ENCODE measurements at regions not wholly inside any gene's neighbourhood (a gene's known extent, or its start where the extent isn't known, plus 50 kb on each side); places are given as distances from the start of the nearest gene placed in this dataset.

DNA sequence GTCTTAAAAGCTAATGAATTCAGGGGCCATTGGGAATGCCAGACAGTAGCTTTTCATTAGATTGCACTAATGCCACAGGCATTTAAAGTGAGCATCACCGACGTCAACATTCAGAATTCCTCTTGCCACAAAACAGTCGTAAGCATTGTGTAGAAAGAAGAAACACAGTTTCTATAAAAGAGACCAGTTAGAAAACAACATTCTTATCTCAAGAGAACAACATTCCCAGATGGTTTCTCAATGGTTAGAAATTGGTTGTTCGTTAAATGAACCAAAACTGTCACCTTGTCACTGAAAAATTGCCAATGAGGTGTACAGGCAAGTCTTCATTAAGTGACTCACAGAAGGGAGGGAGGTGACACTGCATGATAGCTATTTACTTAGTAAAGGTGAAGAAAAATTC lies 401.6 kb upstream of the PRR16 start:
- Histone ChIP-seq H3K27me3 (ENCODE audit: insufficient read depth, low read length) (no peaks in the 10 kb centered on the region), H3K9me3 (ENCODE audit: low read depth, low read length) (no peaks in the 10 kb centered on the region), H3K79me2 (ENCODE audit: insufficient read depth, low read length) (no peaks in the 10 kb centered on the region), H4K20me1 (ENCODE audit: insufficient read depth, low read length) (no peaks in the 10 kb centered on the region), H3K4me3 (ENCODE audit: insufficient read depth, low read length) (no peak overlapping the region), H3K36me3 (ENCODE audit: insufficient read depth, low read length) (no peaks in the 10 kb centered on the region), H3K27ac (ENCODE audit: low read depth, low read length) (no peak overlapping the region), H2AFZ (ENCODE audit: low read length) (peak overlapping the region; percentile 20), H3K4me2 (ENCODE audit: insufficient read depth, low read length) (no peak overlapping the region), H3K4me1 (ENCODE audit: insufficient read depth, low read length) (no peaks in the 10 kb centered on the region)
- no peak for DNase-seq (ENCODE audit: insufficient read length, low spot score, missing footprints)
- TF ChIP-seq, protein P1, sequence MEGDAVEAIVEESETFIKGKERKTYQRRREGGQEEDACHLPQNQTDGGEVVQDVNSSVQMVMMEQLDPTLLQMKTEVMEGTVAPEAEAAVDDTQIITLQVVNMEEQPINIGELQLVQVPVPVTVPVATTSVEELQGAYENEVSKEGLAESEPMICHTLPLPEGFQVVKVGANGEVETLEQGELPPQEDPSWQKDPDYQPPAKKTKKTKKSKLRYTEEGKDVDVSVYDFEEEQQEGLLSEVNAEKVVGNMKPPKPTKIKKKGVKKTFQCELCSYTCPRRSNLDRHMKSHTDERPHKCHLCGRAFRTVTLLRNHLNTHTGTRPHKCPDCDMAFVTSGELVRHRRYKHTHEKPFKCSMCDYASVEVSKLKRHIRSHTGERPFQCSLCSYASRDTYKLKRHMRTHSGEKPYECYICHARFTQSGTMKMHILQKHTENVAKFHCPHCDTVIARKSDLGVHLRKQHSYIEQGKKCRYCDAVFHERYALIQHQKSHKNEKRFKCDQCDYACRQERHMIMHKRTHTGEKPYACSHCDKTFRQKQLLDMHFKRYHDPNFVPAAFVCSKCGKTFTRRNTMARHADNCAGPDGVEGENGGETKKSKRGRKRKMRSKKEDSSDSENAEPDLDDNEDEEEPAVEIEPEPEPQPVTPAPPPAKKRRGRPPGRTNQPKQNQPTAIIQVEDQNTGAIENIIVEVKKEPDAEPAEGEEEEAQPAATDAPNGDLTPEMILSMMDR (IDR thresholded peaks at IDR 0.05; ENCODE audit: extremely low read depth, low read depth, low read length): no peak

DNA sequence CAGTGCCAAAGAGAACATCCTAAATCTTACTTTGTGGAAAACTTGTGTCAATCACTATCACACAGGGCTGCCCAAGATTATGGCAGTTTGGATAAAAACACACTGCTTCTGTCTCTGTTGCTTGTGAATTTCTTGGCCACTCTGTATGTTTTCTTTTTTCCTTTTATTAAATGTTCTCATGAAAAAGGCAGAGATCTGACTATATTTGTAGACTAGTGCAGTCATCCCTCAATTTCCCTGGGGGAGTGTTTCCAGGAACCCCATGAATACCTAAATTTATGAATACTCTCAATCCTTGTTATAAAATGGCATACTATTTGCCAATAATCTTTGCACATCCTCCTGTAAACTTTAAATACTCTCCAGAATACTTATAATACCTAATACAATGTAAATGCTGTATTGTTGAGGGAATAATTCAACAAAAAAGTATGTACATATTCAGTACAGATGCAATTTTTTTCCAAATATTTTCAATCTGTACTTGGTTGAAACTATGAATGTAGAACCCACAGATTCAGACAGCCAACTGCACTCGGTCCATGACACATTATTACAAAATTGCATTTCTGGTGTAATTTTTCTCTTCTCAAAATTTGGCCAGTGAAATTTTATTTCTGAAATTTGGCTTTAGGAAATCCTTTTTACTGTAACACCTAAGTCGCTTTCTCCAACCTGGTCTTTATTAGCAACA lies 391.9 kb upstream of the PRR16 start:
- Histone ChIP-seq H3K4me2 (ENCODE audit: insufficient read depth, low read length) (no peak overlapping the region), H4K20me1 (ENCODE audit: insufficient read depth, low read length) (no peaks in the 10 kb centered on the region), H3K79me2 (ENCODE audit: insufficient read depth, low read length) (no peaks in the 10 kb centered on the region), H2AFZ (ENCODE audit: low read length) (no peak overlapping the region), H3K27ac (ENCODE audit: low read depth, low read length) (no peak overlapping the region), H3K36me3 (ENCODE audit: insufficient read depth, low read length) (no peaks in the 10 kb centered on the region), H3K9me3 (ENCODE audit: low read depth, low read length) (no peaks in the 10 kb centered on the region), H3K4me3 (ENCODE audit: insufficient read depth, low read length) (no peak overlapping the region), H3K27me3 (ENCODE audit: insufficient read depth, low read length) (no peaks in the 10 kb centered on the region), H3K4me1 (ENCODE audit: insufficient read depth, low read length) (no peaks in the 10 kb centered on the region)
- no peak for DNase-seq (ENCODE audit: insufficient read length, low spot score, missing footprints)
- TF ChIP-seq, protein P1 (IDR thresholded peaks at IDR 0.05; ENCODE audit: extremely low read depth, low read depth, low read length): no peak

DNA sequence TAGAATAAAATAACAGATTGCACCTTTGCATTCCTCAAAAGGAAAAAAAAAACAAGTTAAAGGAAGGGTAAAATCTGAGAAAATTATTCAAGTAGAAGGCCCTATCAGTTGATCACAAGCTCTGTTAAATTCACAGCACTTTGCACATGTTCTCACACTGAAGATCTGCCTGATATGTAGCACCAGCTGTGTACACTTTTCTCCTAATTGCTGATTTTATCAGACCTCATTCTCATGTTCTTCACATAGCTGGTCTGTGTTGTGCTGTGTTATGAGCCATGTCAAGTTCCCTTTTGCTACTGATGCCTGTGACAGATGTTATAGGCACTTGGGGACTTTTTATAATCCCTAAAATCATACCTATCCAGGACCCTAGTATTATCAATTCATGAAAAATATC lies 390.4 kb upstream of the PRR16 start:
- no peaks in the 10 kb centered on the region for H3K79me2 ChIP-seq (ENCODE audit: insufficient read depth, low read length)
- H3K9me3 ChIP-seq (ENCODE audit: low read depth, low read length): no peaks in the 10 kb centered on the region
- no peaks in the 10 kb centered on the region for H4K20me1 ChIP-seq (ENCODE audit: insufficient read depth, low read length)
- no peak overlapping the region for H2AFZ ChIP-seq (ENCODE audit: low read length)
- no peak overlapping the region for H3K4me3 ChIP-seq (ENCODE audit: insufficient read depth, low read length)
- DNase-seq (ENCODE audit: insufficient read length, low spot score, missing footprints): no peak
- no peaks in the 10 kb centered on the region for H3K36me3 ChIP-seq (ENCODE audit: insufficient read depth, low read length)
- no peak overlapping the region for H3K4me2 ChIP-seq (ENCODE audit: insufficient read depth, low read length)
- no peak overlapping the region for H3K27ac ChIP-seq (ENCODE audit: low read depth, low read length)
- TF ChIP-seq, protein P1 (IDR thresholded peaks at IDR 0.05; ENCODE audit: extremely low read depth, low read depth, low read length): no peak
- H3K27me3 ChIP-seq (ENCODE audit: insufficient read depth, low read length): no peaks in the 10 kb centered on the region
- no peaks in the 10 kb centered on the region for H3K4me1 ChIP-seq (ENCODE audit: insufficient read depth, low read length)

DNA sequence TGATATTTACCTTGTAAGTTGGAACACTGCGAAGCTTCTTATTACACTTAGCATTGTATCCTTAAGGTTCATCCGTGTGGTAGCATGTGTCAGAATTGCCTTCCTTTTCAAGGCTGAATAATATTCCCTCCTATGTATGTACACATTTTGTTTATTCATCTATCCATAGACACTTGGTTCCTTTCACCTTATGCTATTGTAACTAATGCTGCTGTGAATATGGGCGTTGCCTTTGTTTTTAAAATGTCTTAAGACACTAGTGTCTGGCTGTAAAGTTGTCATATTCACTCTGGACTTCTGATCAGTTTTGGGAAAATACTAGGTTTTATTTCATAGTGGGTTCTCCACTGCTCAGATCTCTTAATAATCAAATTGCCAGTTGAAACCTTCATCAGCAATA lies 383.3 kb upstream of the PRR16 start:
- Histone ChIP-seq H3K27ac (ENCODE audit: low read depth, low read length) (no peak overlapping the region), H3K9me3 (ENCODE audit: low read depth, low read length) (no peaks in the 10 kb centered on the region), H3K27me3 (ENCODE audit: insufficient read depth, low read length) (no peaks in the 10 kb centered on the region), H3K4me1 (ENCODE audit: insufficient read depth, low read length) (no peaks in the 10 kb centered on the region), H3K36me3 (ENCODE audit: insufficient read depth, low read length) (no peaks in the 10 kb centered on the region), H3K79me2 (ENCODE audit: insufficient read depth, low read length) (no peaks in the 10 kb centered on the region), H4K20me1 (ENCODE audit: insufficient read depth, low read length) (no peaks in the 10 kb centered on the region), H3K4me2 (ENCODE audit: insufficient read depth, low read length) (no peak overlapping the region), H2AFZ (ENCODE audit: low read length) (no peak overlapping the region), H3K4me3 (ENCODE audit: insufficient read depth, low read length) (no peak overlapping the region)
- TF ChIP-seq, protein P1 (IDR thresholded peaks at IDR 0.05; ENCODE audit: extremely low read depth, low read depth, low read length): no peak
- DNase-seq (ENCODE audit: insufficient read length, low spot score, missing footprints): no peak
